SK-N-SH (cell line): ENCODE measurements at regions not wholly inside any gene's neighbourhood (a gene's known extent, or its start where the extent isn't known, plus 50 kb on each side); places are given as distances from the start of the nearest gene placed in this dataset.

Experiments
- CTCF ChIA-PET: fragments of 300-600, 350-600 bp; formaldehyde crosslinking; extraction: SDS; loops from one replicate; lab custom pipeline; 2021; lab: Yijun Ruan, JAX
- POLR2A ChIA-PET: fragments of 350-600 bp; sonication (Branson Sonifier 250); formaldehyde crosslinking; extraction: SDS; loops from one replicate; lab custom pipeline; 2020; ENCODE audit warnings: antibody characterized with exemption, inconsistent platforms; lab: Yijun Ruan, JAX
- DNase-seq: peaks from one replicate; pipeline ENCODE4 v3.0.0; 2012
- H2AFZ ChIP-seq: fragments of 200-600 bp; sonication (generic); 2 replicates; pipeline ENCODE4 v1.8.1; 2016; ENCODE audit warnings: antibody characterized with exemption, mild to moderate bottlenecking, low read depth
- H3F3A ChIP-seq: fragments of 200-600 bp; sonication (generic); replicated peaks from 2 replicates; pipeline ENCODE3; 2016; ENCODE audit warnings: antibody characterized with exemption, mild to moderate bottlenecking; ENCODE audit not compliant: insufficient read depth
- H3K27ac ChIP-seq, 2 experiments: fragments of 200-500 bp in 1 of 2; fragments of 200-600 bp in 1 of 2; sonication (Bioruptor generic) in 1 of 2; sonication (generic), shearing (Covaris generic) in 1 of 2; 2 replicates each; pipeline versions ENCODE4 v1.5.1 to v1.6.1; 2014 to 2016; ENCODE audit warnings: low read depth in 2 of 2, inconsistent platforms in 1 of 2, low read length in 1 of 2, mild to moderate bottlenecking in 1 of 2, mixed read lengths in 1 of 2
- H3K27me3 ChIP-seq: fragments of 200-600 bp; sonication (generic), shearing (Covaris generic); 2 replicates; pipeline ENCODE4 v1.6.1; 2016; ENCODE audit warnings: mixed run types; ENCODE audit not compliant: insufficient read depth
- H3K36me3 ChIP-seq, 2 experiments: fragments of 200-500 bp in 1 of 2; fragments of 200-600 bp in 1 of 2; sonication (Bioruptor generic) in 1 of 2; sonication (generic) in 1 of 2; replicated peaks in 1 of 2; 2 replicates each; pipeline versions ENCODE3 to v1.5.1; 2014 to 2016; ENCODE audit warnings: low read length in 1 of 2, mild to moderate bottlenecking in 1 of 2; ENCODE audit not compliant: insufficient read depth in 2 of 2, control insufficient read depth in 1 of 2
- H3K4me1 ChIP-seq, 2 experiments: fragments of 200-500 bp in 1 of 2; fragments of 200-600 bp in 1 of 2; sonication (Bioruptor generic) in 1 of 2; sonication (generic), shearing (Covaris generic) in 1 of 2; 2 replicates each; pipeline versions ENCODE4 v1.5.1 to v1.6.1; 2014 to 2016; ENCODE audit warnings: low read depth in 1 of 2, low read length in 1 of 2, mixed run types in 1 of 2; ENCODE audit not compliant: insufficient read depth in 2 of 2, control insufficient read depth in 1 of 2
- H3K4me2 ChIP-seq: fragments of 200-600 bp; sonication (generic), shearing (Covaris generic); 2 replicates; pipeline ENCODE4 v1.6.1; 2017; ENCODE audit warnings: mixed run types
- H3K4me3 ChIP-seq, 2 experiments: fragments of 200-500 bp in 1 of 2; fragments of 200-600 bp in 1 of 2; sonication (Bioruptor generic) in 1 of 2; sonication (generic), shearing (Covaris generic) in 1 of 2; 2 replicates each; pipeline versions ENCODE4 v1.5.1 to v1.8.1; 2014 to 2016; ENCODE audit warnings: low read depth in 2 of 2, inconsistent platforms in 1 of 2, low read length in 1 of 2, mild to moderate bottlenecking in 1 of 2, mixed read lengths in 1 of 2, moderate library complexity in 1 of 2
- H3K79me2 ChIP-seq: fragments of 200-600 bp; sonication (generic); 2 replicates; pipeline ENCODE4 v1.8.1; 2017; ENCODE audit warnings: mild to moderate bottlenecking; ENCODE audit not compliant: insufficient read depth
- H3K9ac ChIP-seq: fragments of 200-600 bp; sonication (generic); 2 replicates; pipeline ENCODE4 v1.6.1; 2017; ENCODE audit warnings: mixed run types
- H3K9me2 ChIP-seq: fragments of 200-600 bp; sonication (generic); 2 replicates; pipeline ENCODE4 v1.6.1; 2017; ENCODE audit warnings: mixed run types
- H3K9me3 ChIP-seq: fragments of 200-600 bp; sonication (generic); 2 replicates; pipeline ENCODE4 v1.6.1; 2017; ENCODE audit warnings: mixed run types, mild to moderate bottlenecking, moderate library complexity
- H4K20me1 ChIP-seq: fragments of 200-600 bp; sonication (generic); 2 replicates; pipeline ENCODE4 v1.6.1; 2017; ENCODE audit warnings: mild to moderate bottlenecking, mixed run types; ENCODE audit not compliant: insufficient read depth
- CHD2 ChIP-seq: fragments of 150-350 bp; IDR thresholded peaks from 2 replicates; pipeline ENCODE4 v1.6.1; 2018; ENCODE audit warnings: low read length; ENCODE audit not compliant: partially characterized antibody
- EP300 ChIP-seq, 2 experiments: IDR thresholded peaks; 2 replicates each; pipeline versions ENCODE4 v1.4.0 to v1.6.1; 2012; ENCODE audit warnings: borderline replicate concordance in 1 of 2, low read depth in 1 of 2, low read length in 1 of 2
- FOXJ3 ChIP-seq: sonication (generic); formaldehyde crosslinking; IDR thresholded peaks from 2 replicates; pipeline ENCODE4 v1.5.1; 2020; ENCODE audit warnings: mild to moderate bottlenecking, missing genetic modification reagents
- FOXM1 ChIP-seq: IDR thresholded peaks from 2 replicates; pipeline ENCODE4 v1.4.0; 2012; ENCODE audit warnings: low read depth, mild to moderate bottlenecking
- GATA2 ChIP-seq: sonication (generic); formaldehyde crosslinking; IDR thresholded peaks from 2 replicates; pipeline ENCODE4 v1.5.0; 2020; ENCODE audit warnings: mild to moderate bottlenecking, missing genetic modification reagents
- JUND ChIP-seq: IDR thresholded peaks from 2 replicates; pipeline ENCODE4 v1.4.0; 2012
- MEF2A ChIP-seq: IDR thresholded peaks from 2 replicates; pipeline ENCODE4 v1.4.0; 2012; ENCODE audit warnings: low read depth, borderline replicate concordance
- MXI1 ChIP-seq: IDR thresholded peaks from 2 replicates; pipeline ENCODE4 v1.6.1; 2012; ENCODE audit warnings: mild to moderate bottlenecking, low read depth, low read length, improper control_type of control experiment
- NRF1 ChIP-seq: IDR thresholded peaks from 2 replicates; pipeline ENCODE4 v1.6.1; 2012; ENCODE audit warnings: low read depth, mild to moderate bottlenecking, low read length
- RAD21 ChIP-seq: IDR thresholded peaks from 2 replicates; pipeline ENCODE4 v1.6.1; 2012; ENCODE audit warnings: mild to moderate bottlenecking, low read length
- RFX5 ChIP-seq: IDR thresholded peaks from 2 replicates; pipeline ENCODE4 v1.6.1; 2012; ENCODE audit warnings: mild to moderate bottlenecking, improper control_type of control experiment, low read length
- RXRA ChIP-seq: IDR thresholded peaks from 2 replicates; pipeline ENCODE4 v1.4.0; 2012; ENCODE audit warnings: low read depth, mild to moderate bottlenecking, borderline replicate concordance
- SMC3 ChIP-seq: IDR thresholded peaks from 2 replicates; pipeline ENCODE4 v1.6.1; 2012; ENCODE audit warnings: low read depth, low read length, improper control_type of control experiment
- TCF12 ChIP-seq: IDR thresholded peaks from 2 replicates; pipeline ENCODE4 v1.4.0; 2012
- TEAD4 ChIP-seq: IDR thresholded peaks from 2 replicates; pipeline ENCODE4 v1.4.0; 2012; ENCODE audit warnings: mild to moderate bottlenecking, borderline replicate concordance; ENCODE audit not compliant: insufficient read depth
- USF1 ChIP-seq: IDR thresholded peaks from 2 replicates; pipeline ENCODE4 v1.4.0; 2012; ENCODE audit warnings: low read depth, borderline replicate concordance
- YY1 ChIP-seq: IDR thresholded peaks from 2 replicates; pipeline ENCODE4 v1.4.0; 2012; ENCODE audit warnings: low read depth, mild to moderate bottlenecking
- WGBS: methylation state at CpG from one replicate; pipeline ENCODE4 v1.1.6; 2017; ENCODE audit warnings: low lambda C conversion rate; 5-methylcytosine and 5-hydroxymethylcytosine counted together
- TF ChIP-seq, protein P1 (sequence below): fragments of 150-350 bp; IDR thresholded peaks from 2 replicates; pipeline ENCODE4 v1.6.1; 2016; ENCODE audit warnings: mild to moderate bottlenecking, low read depth, low read length
- TF ChIP-seq, protein P2 (sequence below): IDR thresholded peaks from 2 replicates; pipeline ENCODE4 v1.6.1; 2012; ENCODE audit warnings: mild to moderate bottlenecking, low read depth, low read length, moderate library complexity
- TF ChIP-seq, protein P3 (sequence below): IDR thresholded peaks from 2 replicates; pipeline ENCODE4 v1.4.0; 2012; ENCODE audit warnings: low read depth, borderline replicate concordance

DNA sequence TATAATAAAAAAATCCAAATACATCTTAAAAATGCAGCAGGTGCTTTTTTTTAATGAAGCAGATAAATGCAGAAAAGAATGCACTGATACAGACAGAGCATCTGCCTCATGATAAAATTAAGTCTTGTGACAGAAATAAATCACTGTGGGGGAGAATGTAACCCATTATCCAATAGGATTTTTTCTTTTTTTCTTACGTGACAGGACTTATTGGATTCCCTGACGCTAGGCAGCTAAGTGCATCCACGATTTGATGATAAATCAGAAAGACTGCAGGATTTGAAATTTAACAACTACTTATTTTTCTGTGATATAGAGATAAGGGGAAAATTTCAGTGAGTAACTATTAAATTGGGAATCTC is 110.6 kb upstream of the PPARGC1A start:
- Histone ChIP-seq H3K27me3 (no peaks in the 10 kb centered on the region; the same call in 1 of the 2 replicates), H3F3A (no peaks in the 10 kb centered on the region), H3K36me3 (no peaks in the 10 kb centered on the region), H3K4me1 (no peaks in the 10 kb centered on the region), H3K9me3 (no peaks in the 10 kb centered on the region), H3K79me2 (no peaks in the 10 kb centered on the region), H3K9ac (no peak overlapping the region), H3K4me2 (no peak overlapping the region), H3K27ac (no peak overlapping the region), H4K20me1 (no peaks in the 10 kb centered on the region), H3K4me3 (no peak overlapping the region), H2AFZ (no peak overlapping the region), H3K9me2 (no peaks in the 10 kb centered on the region)
- no peak for TF ChIP-seq TEAD4
- no peak for TF ChIP-seq RFX5
- TF ChIP-seq SMC3 = no peak
- TF ChIP-seq MEF2A = no peak
- TF ChIP-seq, protein P1, sequence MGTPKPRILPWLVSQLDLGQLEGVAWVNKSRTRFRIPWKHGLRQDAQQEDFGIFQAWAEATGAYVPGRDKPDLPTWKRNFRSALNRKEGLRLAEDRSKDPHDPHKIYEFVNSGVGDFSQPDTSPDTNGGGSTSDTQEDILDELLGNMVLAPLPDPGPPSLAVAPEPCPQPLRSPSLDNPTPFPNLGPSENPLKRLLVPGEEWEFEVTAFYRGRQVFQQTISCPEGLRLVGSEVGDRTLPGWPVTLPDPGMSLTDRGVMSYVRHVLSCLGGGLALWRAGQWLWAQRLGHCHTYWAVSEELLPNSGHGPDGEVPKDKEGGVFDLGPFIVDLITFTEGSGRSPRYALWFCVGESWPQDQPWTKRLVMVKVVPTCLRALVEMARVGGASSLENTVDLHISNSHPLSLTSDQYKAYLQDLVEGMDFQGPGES = no peak
- no peak for TF ChIP-seq FOXJ3
- TF ChIP-seq CHD2 = no peak
- TF ChIP-seq JUND = no peak
- TF ChIP-seq NRF1 = no peak
- TF ChIP-seq, protein P2, sequence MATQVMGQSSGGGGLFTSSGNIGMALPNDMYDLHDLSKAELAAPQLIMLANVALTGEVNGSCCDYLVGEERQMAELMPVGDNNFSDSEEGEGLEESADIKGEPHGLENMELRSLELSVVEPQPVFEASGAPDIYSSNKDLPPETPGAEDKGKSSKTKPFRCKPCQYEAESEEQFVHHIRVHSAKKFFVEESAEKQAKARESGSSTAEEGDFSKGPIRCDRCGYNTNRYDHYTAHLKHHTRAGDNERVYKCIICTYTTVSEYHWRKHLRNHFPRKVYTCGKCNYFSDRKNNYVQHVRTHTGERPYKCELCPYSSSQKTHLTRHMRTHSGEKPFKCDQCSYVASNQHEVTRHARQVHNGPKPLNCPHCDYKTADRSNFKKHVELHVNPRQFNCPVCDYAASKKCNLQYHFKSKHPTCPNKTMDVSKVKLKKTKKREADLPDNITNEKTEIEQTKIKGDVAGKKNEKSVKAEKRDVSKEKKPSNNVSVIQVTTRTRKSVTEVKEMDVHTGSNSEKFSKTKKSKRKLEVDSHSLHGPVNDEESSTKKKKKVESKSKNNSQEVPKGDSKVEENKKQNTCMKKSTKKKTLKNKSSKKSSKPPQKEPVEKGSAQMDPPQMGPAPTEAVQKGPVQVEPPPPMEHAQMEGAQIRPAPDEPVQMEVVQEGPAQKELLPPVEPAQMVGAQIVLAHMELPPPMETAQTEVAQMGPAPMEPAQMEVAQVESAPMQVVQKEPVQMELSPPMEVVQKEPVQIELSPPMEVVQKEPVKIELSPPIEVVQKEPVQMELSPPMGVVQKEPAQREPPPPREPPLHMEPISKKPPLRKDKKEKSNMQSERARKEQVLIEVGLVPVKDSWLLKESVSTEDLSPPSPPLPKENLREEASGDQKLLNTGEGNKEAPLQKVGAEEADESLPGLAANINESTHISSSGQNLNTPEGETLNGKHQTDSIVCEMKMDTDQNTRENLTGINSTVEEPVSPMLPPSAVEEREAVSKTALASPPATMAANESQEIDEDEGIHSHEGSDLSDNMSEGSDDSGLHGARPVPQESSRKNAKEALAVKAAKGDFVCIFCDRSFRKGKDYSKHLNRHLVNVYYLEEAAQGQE = no peak
- TF ChIP-seq TCF12 = no peak
- no peak for TF ChIP-seq EP300 (IDR thresholded peaks at IDR 0.05; ENCODE audit: borderline replicate concordance in 1 of 2, low read depth in 1 of 2, low read length in 1 of 2)
- TF ChIP-seq GATA2 = no peak
- TF ChIP-seq FOXM1 = no peak
- no peak for TF ChIP-seq RAD21
- no peak for TF ChIP-seq MXI1
- no peak for TF ChIP-seq RXRA
- TF ChIP-seq, protein P3, sequence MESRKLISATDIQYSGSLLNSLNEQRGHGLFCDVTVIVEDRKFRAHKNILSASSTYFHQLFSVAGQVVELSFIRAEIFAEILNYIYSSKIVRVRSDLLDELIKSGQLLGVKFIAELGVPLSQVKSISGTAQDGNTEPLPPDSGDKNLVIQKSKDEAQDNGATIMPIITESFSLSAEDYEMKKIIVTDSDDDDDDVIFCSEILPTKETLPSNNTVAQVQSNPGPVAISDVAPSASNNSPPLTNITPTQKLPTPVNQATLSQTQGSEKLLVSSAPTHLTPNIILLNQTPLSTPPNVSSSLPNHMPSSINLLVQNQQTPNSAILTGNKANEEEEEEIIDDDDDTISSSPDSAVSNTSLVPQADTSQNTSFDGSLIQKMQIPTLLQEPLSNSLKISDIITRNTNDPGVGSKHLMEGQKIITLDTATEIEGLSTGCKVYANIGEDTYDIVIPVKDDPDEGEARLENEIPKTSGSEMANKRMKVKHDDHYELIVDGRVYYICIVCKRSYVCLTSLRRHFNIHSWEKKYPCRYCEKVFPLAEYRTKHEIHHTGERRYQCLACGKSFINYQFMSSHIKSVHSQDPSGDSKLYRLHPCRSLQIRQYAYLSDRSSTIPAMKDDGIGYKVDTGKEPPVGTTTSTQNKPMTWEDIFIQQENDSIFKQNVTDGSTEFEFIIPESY = no peak
- no peak for TF ChIP-seq USF1
- TF ChIP-seq YY1 = no peak
- CTCF ChIA-PET = interaction anchor here (0.9 kb wide), 1 partner anchor 9 kb away, joined by 3 read pairs; no protein-coding TSS in a partner anchor
- no peak for DNase-seq
- WGBS = 6% methylated on average over 3 of the region's 3 CpGs
- POLR2A ChIA-PET = no interaction called here
